Trophoblast cell (in vitro differentiated cells and primary cell): ENCODE measurements at regions not wholly inside any gene's neighbourhood (a gene's known extent, or its start where the extent isn't known, plus 50 kb on each side); places are given as distances from the start of the nearest gene placed in this dataset.
"Not testable (repeated sequence)": the region's sequence is repeated elsewhere in the genome, so short reads cannot be mapped to it uniquely, and the experiment has no call there.

ENCODE experiments used
- DNase-seq, 2 donors: peaks; one replicate each; pipeline ENCODE4 v3.0.0-alpha.2; 2016
- H2AFZ ChIP-seq: 2 replicates; pipeline ENCODE4 v1.6.1; 2013; ENCODE audit warnings: low read length, moderate library complexity, mild to moderate bottlenecking; ENCODE audit not compliant: insufficient read depth, poor library complexity
- H2AK5ac ChIP-seq: 2 replicates; pipeline ENCODE4 v1.6.1; 2013; ENCODE audit warnings: mild to moderate bottlenecking, low read length
- H2BK120ac ChIP-seq: 2 replicates; pipeline ENCODE4 v1.6.1; 2013; ENCODE audit warnings: low read length, mild to moderate bottlenecking, moderate library complexity; ENCODE audit not compliant: insufficient read depth, poor library complexity
- H2BK12ac ChIP-seq: 2 replicates; pipeline ENCODE4 v1.6.1; 2013; ENCODE audit warnings: mild to moderate bottlenecking, low read length, moderate library complexity
- H2BK5ac ChIP-seq: 2 replicates; pipeline ENCODE4 v1.6.1; 2013; ENCODE audit warnings: low read length, low read depth, moderate library complexity, mild to moderate bottlenecking; ENCODE audit not compliant: poor library complexity
- H3K14ac ChIP-seq: 2 replicates; pipeline ENCODE4 v1.6.1; 2013; ENCODE audit warnings: mild to moderate bottlenecking, low read length
- H3K18ac ChIP-seq: 2 replicates; pipeline ENCODE4 v1.6.1; 2013; ENCODE audit warnings: mild to moderate bottlenecking, low read length
- H3K23ac ChIP-seq: 2 replicates; pipeline ENCODE4 v1.6.1; 2013; ENCODE audit warnings: low read length
- H3K27ac ChIP-seq: 2 replicates; pipeline ENCODE4 v1.5.1; 2013; ENCODE audit warnings: low read depth, mild to moderate bottlenecking, inconsistent platforms, low read length, moderate library complexity
- H3K27me3 ChIP-seq: 2 replicates; pipeline ENCODE4 v1.6.1; 2013; ENCODE audit warnings: inconsistent platforms, mild to moderate bottlenecking, low read length, moderate library complexity; ENCODE audit not compliant: insufficient read depth
- H3K36me3 ChIP-seq, 2 experiments: 1 replicate in 1 of 2; 2 replicates in 1 of 2; pipeline ENCODE4 v1.6.1; 2013; ENCODE audit warnings: low read length in 2 of 2, mild to moderate bottlenecking in 2 of 2, moderate library complexity in 1 of 2; ENCODE audit not compliant: insufficient read depth in 2 of 2, control insufficient read depth in 1 of 2
- H3K4ac ChIP-seq: 2 replicates; pipeline ENCODE4 v1.6.1; 2013; ENCODE audit warnings: low read depth, mild to moderate bottlenecking, low read length, moderate library complexity
- H3K4me1 ChIP-seq, 2 experiments: 1 replicate in 1 of 2; 2 replicates in 1 of 2; pipeline ENCODE4 v1.6.1; 2013; ENCODE audit warnings: low read length in 2 of 2, mild to moderate bottlenecking in 2 of 2, moderate library complexity in 1 of 2; ENCODE audit not compliant: insufficient read depth in 2 of 2, control insufficient read depth in 1 of 2
- H3K4me2 ChIP-seq: 2 replicates; pipeline ENCODE4 v1.6.1; 2013; ENCODE audit warnings: inconsistent platforms, mild to moderate bottlenecking, low read length, moderate library complexity
- H3K4me3 ChIP-seq: 2 replicates; pipeline ENCODE4 v1.5.1; 2013; ENCODE audit warnings: mild to moderate bottlenecking, low read depth, low read length, inconsistent platforms
- H3K79me1 ChIP-seq: one replicate; pipeline ENCODE4 v1.6.1; 2013; ENCODE audit warnings: low read length
- H3K79me2 ChIP-seq: 2 replicates; pipeline ENCODE4 v1.6.1; 2013; ENCODE audit warnings: low read length, mild to moderate bottlenecking; ENCODE audit not compliant: control insufficient read depth, insufficient read depth, poor library complexity
- H3K9ac ChIP-seq: 2 replicates; pipeline ENCODE4 v1.6.1; 2013; ENCODE audit warnings: mild to moderate bottlenecking, low read length
- H3K9me3 ChIP-seq: 2 replicates; pipeline ENCODE4 v1.6.1; 2013; ENCODE audit warnings: low read depth, mild to moderate bottlenecking, control low read depth, inconsistent platforms, low read length; ENCODE audit not compliant: insufficient read depth
- H4K12ac ChIP-seq: 2 replicates; pipeline ENCODE4 v1.6.1; 2013; ENCODE audit warnings: low read depth, mild to moderate bottlenecking, low read length, moderate library complexity
- H4K8ac ChIP-seq: 2 replicates; pipeline ENCODE4 v1.6.1; 2013; ENCODE audit warnings: low read depth, mild to moderate bottlenecking, low read length, moderate library complexity
- H4K91ac ChIP-seq: one replicate; pipeline ENCODE4 v1.6.1; 2013; ENCODE audit warnings: low read depth, mild to moderate bottlenecking, low read length, moderate library complexity
- WGBS: extraction: QIAGEN DNeasy Blood & Tissue Kit; methylation state at CpG from one replicate; pipeline ENCODE4 v1.1.7; 2013; ENCODE audit warnings: missing lambda C conversion rate; ENCODE audit not compliant: insufficient read length, insufficient coverage; ENCODE audit errors: extremely low coverage; 5-methylcytosine and 5-hydroxymethylcytosine counted together

- no peak overlapping the region for H3K4me3 ChIP-seq
- H3K18ac ChIP-seq: no peak overlapping the region
- no peak overlapping the region for H2AFZ ChIP-seq
- no CpG with 5 or more reads among the region's 11 CpGs for WGBS
- H3K9me3 ChIP-seq: no peaks in the 10 kb centered on the region
- no peak overlapping the region for H4K91ac ChIP-seq
- H3K27ac ChIP-seq: no peak overlapping the region
- no peaks in the 10 kb centered on the region for H3K79me2 ChIP-seq
- no peak overlapping the region for H4K8ac ChIP-seq
- no peak overlapping the region for H4K12ac ChIP-seq
- H3K4ac ChIP-seq: no peak overlapping the region
- no peak overlapping the region for H2BK12ac ChIP-seq
- H3K79me1 ChIP-seq: no peaks in the 10 kb centered on the region
- no peak overlapping the region for H3K4me2 ChIP-seq
- no peaks in the 10 kb centered on the region for H3K27me3 ChIP-seq
- no peaks in the 10 kb centered on the region for H3K4me1 ChIP-seq
- no peak overlapping the region for H3K23ac ChIP-seq
- no peak overlapping the region for H3K9ac ChIP-seq
- no peak overlapping the region for H2BK120ac ChIP-seq
- no peak overlapping the region for H3K14ac ChIP-seq
- no peak for DNase-seq
- no peak overlapping the region for H2AK5ac ChIP-seq
- no peaks in the 10 kb centered on the region for H3K36me3 ChIP-seq
- H2BK5ac ChIP-seq: no peak overlapping the region
These were observed 107.4 kb downstream of the SLC25A47 start for GRCh38 chr14:100430571-100430970.

GRCh38 chr14:100431461-100431860 is 108.3 kb downstream of the SLC25A47 start:
- H3K79me1 ChIP-seq, H2BK5ac ChIP-seq, H3K27me3 ChIP-seq, H3K79me2 ChIP-seq, H3K9me3 ChIP-seq, H3K4ac ChIP-seq, H3K14ac ChIP-seq, H3K4me3 ChIP-seq, H4K91ac ChIP-seq, H4K8ac ChIP-seq, H3K4me2 ChIP-seq, H2AFZ ChIP-seq, DNase-seq, H3K23ac ChIP-seq, H3K4me1 ChIP-seq, H4K12ac ChIP-seq, H3K36me3 ChIP-seq, H2AK5ac ChIP-seq, H3K18ac ChIP-seq, H2BK12ac ChIP-seq, H2BK120ac ChIP-seq, H3K27ac ChIP-seq, H3K9ac ChIP-seq: not testable (repeated sequence)
- no CpG with 5 or more reads among the region's 4 CpGs for WGBS

GRCh38 chr14:100432652-100433427 is 109.7 kb downstream of the SLC25A47 start:
- no peaks in the 10 kb centered on the region for H3K9me3 ChIP-seq
- H2AFZ ChIP-seq: no peak overlapping the region
- no CpG with 5 or more reads among the region's 5 CpGs for WGBS
- H2BK12ac ChIP-seq: no peak overlapping the region
- H3K23ac ChIP-seq: no peak overlapping the region
- H3K14ac ChIP-seq: no peak overlapping the region
- H3K18ac ChIP-seq: no peak overlapping the region
- no peak overlapping the region for H3K4me2 ChIP-seq
- H4K8ac ChIP-seq: no peak overlapping the region
- no peak overlapping the region for H4K12ac ChIP-seq
- H3K4me3 ChIP-seq: no peak overlapping the region
- H2BK120ac ChIP-seq: no peak overlapping the region
- no peak overlapping the region for H3K4ac ChIP-seq
- no peak for DNase-seq
- H3K27ac ChIP-seq: no peak overlapping the region
- H3K27me3 ChIP-seq: no peaks in the 10 kb centered on the region
- H3K4me1 ChIP-seq: no peaks in the 10 kb centered on the region
- no peak overlapping the region for H3K9ac ChIP-seq
- H3K36me3 ChIP-seq: no peaks in the 10 kb centered on the region
- H3K79me2 ChIP-seq: no peaks in the 10 kb centered on the region
- no peaks in the 10 kb centered on the region for H3K79me1 ChIP-seq
- no peak overlapping the region for H4K91ac ChIP-seq
- H2BK5ac ChIP-seq: no peak overlapping the region
- no peak overlapping the region for H2AK5ac ChIP-seq

DNA sequence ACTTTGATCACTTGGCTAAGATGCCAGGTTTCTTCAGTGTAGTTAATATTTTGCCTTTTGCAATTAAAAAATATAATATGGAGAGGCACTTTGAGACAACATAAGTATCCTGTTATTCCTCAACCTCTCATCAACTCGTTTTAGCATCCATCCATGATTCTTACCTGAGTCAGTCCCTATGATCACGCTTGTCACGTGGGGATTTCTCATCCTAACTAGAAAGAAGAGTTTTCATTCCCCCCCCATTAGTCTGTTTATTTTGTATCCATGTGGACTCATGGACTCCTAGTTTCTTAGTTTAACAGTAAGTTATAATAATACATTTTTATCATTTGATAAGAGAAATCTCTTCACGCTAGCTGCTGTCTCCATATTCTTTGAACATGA is 110.3 kb downstream of the SLC25A47 start:
- no peak overlapping the region for H4K12ac ChIP-seq
- H3K4ac ChIP-seq: no peak overlapping the region
- no peak overlapping the region for H3K4me3 ChIP-seq
- H3K36me3 ChIP-seq: no peaks in the 10 kb centered on the region
- H3K4me1 ChIP-seq: no peaks in the 10 kb centered on the region
- WGBS: no CpG with 5 or more reads among the region's 4 CpGs
- no peak for DNase-seq
- H2AK5ac ChIP-seq: no peak overlapping the region
- H3K79me2 ChIP-seq: no peaks in the 10 kb centered on the region
- H2BK120ac ChIP-seq: no peak overlapping the region
- no peak overlapping the region for H3K23ac ChIP-seq
- H2AFZ ChIP-seq: no peak overlapping the region
- H3K27me3 ChIP-seq: no peaks in the 10 kb centered on the region
- H2BK5ac ChIP-seq: no peak overlapping the region
- no peak overlapping the region for H3K14ac ChIP-seq
- H3K27ac ChIP-seq: no peak overlapping the region
- H3K4me2 ChIP-seq: no peak overlapping the region
- no peaks in the 10 kb centered on the region for H3K9me3 ChIP-seq
- no peaks in the 10 kb centered on the region for H3K79me1 ChIP-seq
- no peak overlapping the region for H3K9ac ChIP-seq
- H4K91ac ChIP-seq: no peak overlapping the region
- no peak overlapping the region for H2BK12ac ChIP-seq
- no peak overlapping the region for H4K8ac ChIP-seq
- H3K18ac ChIP-seq: no peak overlapping the region
